ENCODE measurements at regions not wholly inside any gene's neighbourhood (a gene's known extent, or its start where the extent isn't known, plus 50 kb on each side); places are given as distances from the start of the nearest gene placed in this dataset.

GRCh38 chr14:86802726-86803125 lies 1190.3 kb downstream of the GALC start:
- TF ChIP-seq CTCF (IDR thresholded peaks at IDR 0.05) (no peak), POLR2A (IDR thresholded peaks at IDR 0.05) (no peak)

All from adrenal gland (tissue), 5 donors.